OCI-LY3 (cell line): ENCODE measurements at regions not wholly inside any gene's neighbourhood (a gene's known extent, or its start where the extent isn't known, plus 50 kb on each side); places are given as distances from the start of the nearest gene placed in this dataset.

Source experiments
- EZH2phosphoT487 ChIP-seq: fragments of 200-600 bp; shearing (Covaris generic); IDR thresholded peaks from 2 replicates; pipeline ENCODE4 v1.6.1; 2018; ENCODE audit warnings: antibody characterized with exemption, mixed run types, low read depth
- TF ChIP-seq, protein P1 (sequence below): fragments of 200-600, 300-600 bp; sonication (generic); IDR thresholded peaks from 2 replicates; pipeline ENCODE4 v1.5.1; 2014; ENCODE audit warnings: antibody characterized with exemption, low read length, low read depth

DNA sequence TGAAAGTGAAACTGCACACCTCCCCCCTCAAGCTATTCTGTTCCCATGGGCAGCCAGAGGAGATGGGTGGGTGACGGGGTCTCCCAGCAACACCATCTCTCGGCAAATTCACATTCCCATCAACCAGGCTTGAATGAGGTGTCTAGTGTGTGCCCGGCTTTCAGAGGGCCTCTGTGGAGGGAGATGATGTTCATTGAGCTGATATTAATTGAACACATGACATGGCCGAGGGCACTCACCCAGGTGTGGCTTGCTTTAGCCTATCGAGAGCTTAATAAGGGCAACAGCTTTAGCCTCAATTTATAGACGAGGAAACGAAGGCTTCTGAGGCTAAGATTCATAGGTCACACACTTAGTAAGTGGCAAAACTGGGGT is 288.0 kb downstream of the UACA start:
- TF ChIP-seq, protein P1, sequence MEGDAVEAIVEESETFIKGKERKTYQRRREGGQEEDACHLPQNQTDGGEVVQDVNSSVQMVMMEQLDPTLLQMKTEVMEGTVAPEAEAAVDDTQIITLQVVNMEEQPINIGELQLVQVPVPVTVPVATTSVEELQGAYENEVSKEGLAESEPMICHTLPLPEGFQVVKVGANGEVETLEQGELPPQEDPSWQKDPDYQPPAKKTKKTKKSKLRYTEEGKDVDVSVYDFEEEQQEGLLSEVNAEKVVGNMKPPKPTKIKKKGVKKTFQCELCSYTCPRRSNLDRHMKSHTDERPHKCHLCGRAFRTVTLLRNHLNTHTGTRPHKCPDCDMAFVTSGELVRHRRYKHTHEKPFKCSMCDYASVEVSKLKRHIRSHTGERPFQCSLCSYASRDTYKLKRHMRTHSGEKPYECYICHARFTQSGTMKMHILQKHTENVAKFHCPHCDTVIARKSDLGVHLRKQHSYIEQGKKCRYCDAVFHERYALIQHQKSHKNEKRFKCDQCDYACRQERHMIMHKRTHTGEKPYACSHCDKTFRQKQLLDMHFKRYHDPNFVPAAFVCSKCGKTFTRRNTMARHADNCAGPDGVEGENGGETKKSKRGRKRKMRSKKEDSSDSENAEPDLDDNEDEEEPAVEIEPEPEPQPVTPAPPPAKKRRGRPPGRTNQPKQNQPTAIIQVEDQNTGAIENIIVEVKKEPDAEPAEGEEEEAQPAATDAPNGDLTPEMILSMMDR: no peak
- no peak for TF ChIP-seq EZH2phosphoT487
